ENCODE measurements at regions not wholly inside any gene's neighbourhood (a gene's known extent, or its start where the extent isn't known, plus 50 kb on each side); places are given as distances from the start of the nearest gene placed in this dataset.
"Not testable (repeated sequence)": the region's sequence is repeated elsewhere in the genome, so short reads cannot be mapped to it uniquely, and the experiment has no call there.

- DNase-seq = no peak
These were observed 97.6 kb downstream of the PPIAL4G start for GRCh38 chr1:148385371-148386030.

DNA sequence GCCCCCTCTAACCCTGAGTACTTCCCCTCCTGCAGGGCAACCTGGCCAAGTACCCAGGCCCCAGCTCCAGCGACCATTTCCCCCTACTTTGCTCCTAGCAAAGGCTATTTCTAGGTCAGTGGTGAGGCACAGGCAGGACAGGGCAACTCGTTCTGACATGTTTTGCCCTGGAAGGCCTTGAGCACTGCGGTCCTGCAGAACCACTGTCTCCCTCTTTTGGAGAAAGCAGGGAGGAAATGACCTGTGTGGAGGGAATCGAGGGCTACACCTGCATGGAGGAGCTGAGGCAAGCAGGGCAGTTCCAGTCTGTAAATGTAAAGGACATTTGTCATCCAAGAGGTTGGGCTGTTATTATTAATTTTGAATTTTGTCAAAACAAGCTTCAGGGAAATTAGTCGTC, 99.1 kb downstream of the PPIAL4G start:
- no peak for DNase-seq

- no peak for DNase-seq
These were observed 103.4 kb downstream of the PPIAL4G start for GRCh38 chr1:148379697-148380096.

GRCh38 chr1:148379170-148379500, 104.0 kb downstream of the PPIAL4G start:
- DNase-seq = no peak

DNA sequence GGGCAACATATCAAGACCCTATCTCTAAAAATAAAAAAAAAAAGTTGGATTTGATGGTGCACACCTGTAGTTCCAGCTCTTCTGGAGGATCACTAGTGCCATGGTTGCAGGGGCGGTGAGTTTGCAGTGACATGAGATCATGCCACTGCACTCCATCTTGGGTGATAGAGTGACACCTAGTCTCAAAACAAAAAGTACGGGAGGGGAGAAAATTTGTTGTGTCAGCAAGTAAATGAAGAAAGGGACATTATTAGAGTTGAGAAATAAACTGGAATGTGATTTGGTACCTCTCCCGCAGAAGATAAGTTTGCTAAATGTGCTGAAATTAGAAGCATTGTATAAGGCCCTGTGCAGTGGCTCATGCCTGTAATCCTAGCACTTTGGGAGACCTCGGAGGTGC, 105.1 kb downstream of the PPIAL4G start:
- DNase-seq = not testable (repeated sequence)

DNA sequence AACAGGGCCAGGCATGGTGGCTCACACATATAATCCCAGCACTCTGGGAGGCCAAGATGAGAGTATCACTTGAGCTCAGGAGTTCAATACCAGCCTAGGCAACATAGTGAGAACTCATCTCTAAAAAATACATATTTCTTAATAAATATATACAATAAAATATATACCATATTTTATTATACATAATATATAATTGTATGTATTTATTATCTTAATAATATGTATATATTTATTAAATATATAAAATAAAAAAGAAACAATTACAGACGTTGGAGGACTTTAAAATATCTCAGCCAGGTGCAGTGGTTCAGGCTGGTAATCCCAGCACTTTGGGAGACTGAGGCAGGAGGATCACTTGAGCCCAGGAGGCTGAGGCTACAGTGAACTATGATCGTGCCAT, 106.1 kb downstream of the PPIAL4G start:
- DNase-seq = not testable (repeated sequence)

- no peak for DNase-seq
These were observed 109.0 kb downstream of the PPIAL4G start for GRCh38 chr1:148374101-148374500.

DNA sequence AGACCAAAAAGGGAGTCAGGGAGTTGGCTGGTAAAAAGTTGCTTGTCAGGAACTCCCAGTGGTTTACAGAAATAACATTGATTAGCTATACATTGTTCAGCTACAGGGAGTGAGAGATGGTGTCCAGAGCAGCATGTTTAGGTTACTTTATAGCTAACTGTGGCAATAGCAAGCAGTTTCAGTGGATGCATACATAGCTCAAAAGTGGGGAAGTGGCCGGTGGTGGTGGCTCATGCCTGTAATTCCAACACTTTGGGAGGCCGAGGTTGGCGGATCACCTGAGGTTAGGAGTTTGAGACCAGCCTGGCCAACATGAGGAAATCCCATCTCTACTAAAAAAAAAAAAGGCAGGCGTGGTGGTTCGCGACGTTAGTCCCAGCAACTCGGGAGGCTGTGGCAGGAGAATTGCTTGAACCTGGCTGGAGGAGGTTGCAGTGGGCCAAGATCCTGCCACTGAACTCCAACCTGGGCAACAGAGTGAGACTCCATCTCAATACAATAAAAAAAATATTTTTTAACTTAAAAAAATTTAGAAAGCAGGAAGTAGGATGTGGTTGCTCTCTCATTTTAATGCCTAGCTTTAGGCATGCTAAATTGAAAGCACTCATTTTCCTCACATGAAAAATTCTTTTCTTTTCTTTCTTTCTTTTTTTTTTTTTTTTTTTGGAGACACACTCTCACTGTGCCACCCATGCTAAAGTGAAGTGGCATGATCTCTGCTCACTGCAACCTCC, 109.7 kb downstream of the PPIAL4G start:
- DNase-seq = no peak

- DNase-seq = no peak
These were observed 110.4 kb downstream of the PPIAL4G start for GRCh38 chr1:148372731-148373130.

- DNase-seq = not testable (repeated sequence)
These were observed 110.9 kb downstream of the PPIAL4G start for GRCh38 chr1:148372051-148372726.

DNA sequence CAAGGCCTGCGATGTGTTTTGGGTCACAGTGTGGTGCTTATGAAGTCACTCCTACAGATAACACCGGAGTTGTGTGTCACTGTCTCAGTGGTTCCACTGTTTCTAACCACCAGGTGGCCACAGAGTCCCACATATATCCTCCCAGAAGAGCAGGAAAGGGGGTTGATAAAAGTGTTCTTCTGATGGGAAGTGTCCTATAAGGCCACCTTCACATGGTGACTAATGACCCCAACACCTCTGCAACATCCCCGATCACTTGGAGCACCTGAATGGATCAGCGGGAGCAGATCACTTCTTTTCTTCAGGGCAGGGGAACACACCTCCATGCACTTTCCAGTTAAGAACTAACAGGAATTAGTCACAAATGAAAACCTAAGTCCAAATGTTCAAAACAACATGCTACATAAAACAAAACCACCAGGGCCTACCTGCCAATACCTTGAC, 111.5 kb downstream of the PPIAL4G start:
- peak; percentile 24 for DNase-seq

GRCh38 chr1:148370661-148371060, 112.4 kb downstream of the PPIAL4G start:
- not testable (repeated sequence) for DNase-seq

- DNase-seq = no peak
These were observed 115.5 kb downstream of the PPIAL4G start for GRCh38 chr1:148367596-148367995.

- not testable (repeated sequence) for DNase-seq
These were observed 116.9 kb downstream of the PPIAL4G start for GRCh38 chr1:148366136-148366753.

GRCh38 chr1:148365151-148365550, 118.0 kb downstream of the PPIAL4G start:
- DNase-seq = not testable (repeated sequence)

- not testable (repeated sequence) for DNase-seq
These were observed 119.1 kb downstream of the PPIAL4G start for GRCh38 chr1:148363979-148364378.

DNA sequence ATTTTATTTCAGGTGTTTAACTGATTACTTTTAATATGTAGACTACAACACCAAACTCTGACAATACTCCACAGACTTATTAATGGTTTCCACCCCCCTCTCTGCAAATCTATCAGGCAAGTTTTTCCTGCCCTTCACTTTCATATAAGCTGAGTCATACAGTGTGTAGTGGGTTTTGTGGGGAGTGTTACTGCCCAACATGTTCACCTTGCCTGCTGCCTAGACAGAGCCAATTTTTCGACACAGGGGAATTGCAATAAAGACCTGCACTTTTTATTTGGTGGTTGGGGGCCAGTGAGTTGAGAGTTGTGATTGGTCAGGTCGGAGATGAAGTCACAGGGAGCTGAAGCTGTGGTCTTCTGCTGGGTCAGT, 119.7 kb downstream of the PPIAL4G start:
- DNase-seq = no peak

- no peak for DNase-seq
These were observed 120.3 kb downstream of the PPIAL4G start for GRCh38 chr1:148362626-148363438.

- DNase-seq = no peak
These were observed 120.9 kb downstream of the PPIAL4G start for GRCh38 chr1:148362216-148362611.

DNA sequence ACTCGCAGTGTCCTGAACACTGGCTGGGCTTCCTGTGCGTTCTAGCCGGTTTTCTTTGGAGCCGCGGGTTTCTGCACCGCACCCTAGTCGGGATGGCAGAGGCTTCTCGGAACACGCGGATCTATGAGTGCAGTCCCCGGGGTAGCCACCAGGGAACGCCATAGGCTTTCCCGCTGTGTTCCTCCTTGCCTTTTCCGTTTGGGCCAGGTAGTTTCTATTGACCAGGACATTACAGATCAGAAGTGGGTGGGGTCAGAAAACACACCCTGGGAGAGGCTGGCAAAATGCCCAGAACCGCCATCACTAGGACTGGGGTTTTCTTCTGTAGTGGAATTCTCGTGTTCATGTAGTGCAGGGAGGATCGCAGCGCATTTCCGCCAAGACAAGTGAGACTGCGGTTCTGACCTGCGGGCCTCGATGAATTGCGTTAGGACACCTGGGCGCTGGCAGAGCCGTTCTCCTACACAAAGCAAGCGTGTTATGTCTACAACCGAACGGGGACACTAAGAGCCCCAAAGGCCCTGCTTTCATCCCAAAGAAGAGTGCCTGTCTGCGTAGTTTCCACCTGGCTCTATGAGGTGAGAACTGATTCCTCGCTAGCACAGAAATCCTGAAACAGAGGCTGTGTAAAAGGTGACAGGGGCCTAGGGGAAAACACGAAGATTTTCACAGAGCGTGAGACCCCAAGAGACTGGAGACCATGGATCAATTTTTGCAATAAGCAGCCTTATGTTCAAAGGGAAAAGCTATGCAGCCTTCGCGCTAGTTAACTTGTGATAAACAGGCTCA, 121.5 kb downstream of the PPIAL4G start:
- not testable (repeated sequence) for DNase-seq

DNA sequence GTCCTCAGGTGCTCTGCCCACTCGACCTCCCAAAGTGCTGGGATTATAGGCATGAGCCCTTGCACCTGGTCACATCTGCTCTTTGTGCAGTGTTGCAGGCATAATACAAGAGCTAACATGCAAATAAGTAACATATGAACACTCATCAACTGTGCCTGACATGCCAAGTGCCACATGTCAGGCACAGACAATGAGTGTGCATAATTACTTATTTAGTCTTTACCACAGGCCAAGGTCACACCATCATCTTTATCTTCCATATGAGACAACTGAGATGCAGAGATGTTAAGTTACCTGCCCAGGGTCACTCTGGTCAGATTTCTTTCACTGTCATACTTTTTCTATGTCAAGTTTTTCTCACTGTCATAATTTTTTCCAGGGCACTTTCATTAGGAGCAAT, 126.1 kb downstream of the PPIAL4G start:
- DNase-seq = no peak

DNA sequence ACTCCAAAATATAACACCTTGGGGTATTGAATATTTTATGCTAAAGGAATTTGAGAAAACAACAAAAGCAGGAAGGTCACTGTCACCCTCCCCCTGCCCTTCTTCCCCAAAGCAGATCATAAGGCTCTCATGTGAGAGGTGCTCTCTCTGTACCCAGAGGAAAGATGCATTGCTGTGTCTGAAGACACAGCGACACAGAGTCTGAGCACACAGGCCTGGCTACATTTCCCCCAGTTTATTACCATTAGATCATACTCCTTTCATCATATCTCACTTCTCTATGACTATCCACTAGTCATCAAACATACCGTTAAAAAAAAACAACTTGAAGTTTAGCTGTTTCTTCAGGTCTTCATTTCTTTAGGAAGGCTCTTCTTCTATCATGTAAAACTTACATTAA, 127.1 kb downstream of the PPIAL4G start:
- DNase-seq = no peak
